GM12878 (cell line): ENCODE measurements at regions not wholly inside any gene's neighbourhood (a gene's known extent, or its start where the extent isn't known, plus 50 kb on each side); places are given as distances from the start of the nearest gene placed in this dataset.

ENCODE experiments used
- CREB1 ChIP-seq: IDR thresholded peaks from 2 replicates; pipeline ENCODE4 v1.6.1; 2012; ENCODE audit warnings: low read depth, mild to moderate bottlenecking, inconsistent platforms
- MTA2 ChIP-seq: fragments of 450-650 bp; IDR thresholded peaks from 2 replicates; pipeline ENCODE4 v1.6.1; 2016; ENCODE audit warnings: low read depth, mild to moderate bottlenecking, moderate library complexity
- NFIC ChIP-seq: IDR thresholded peaks from 2 replicates; pipeline ENCODE4 v1.6.1; 2012; ENCODE audit warnings: low read depth, mild to moderate bottlenecking, inconsistent platforms, low read length, moderate library complexity
- NRF1 ChIP-seq: conservative IDR thresholded peaks from 2 replicates; pipeline ENCODE4 v1.6.1; 2011; ENCODE audit warnings: mild to moderate bottlenecking, low read depth, low read length, improper control_type of control experiment
- PML ChIP-seq: IDR thresholded peaks from 2 replicates; pipeline ENCODE4 v1.6.1; 2012; ENCODE audit warnings: low read length, inconsistent platforms
- POLR2A ChIP-seq: IDR thresholded peaks from 2 replicates; pipeline ENCODE4 v1.6.1; 2011; ENCODE audit warnings: low read depth, mild to moderate bottlenecking, low read length
- SKIL ChIP-seq: fragments of 450-650 bp; IDR thresholded peaks from 2 replicates; pipeline ENCODE4 v1.6.1; 2017; ENCODE audit warnings: mild to moderate bottlenecking, low read depth, inconsistent platforms; ENCODE audit not compliant: poor library complexity, severe bottlenecking
- SPI1 ChIP-seq: IDR thresholded peaks from 2 replicates; pipeline ENCODE4 v1.6.1; 2011; ENCODE audit warnings: low read depth, mild to moderate bottlenecking, low read length, moderate library complexity, borderline replicate concordance; ENCODE audit not compliant: insufficient read depth
- SRF ChIP-seq, 2 experiments: IDR thresholded peaks; 2 replicates each; pipeline ENCODE4 v1.6.1; 2011; ENCODE audit warnings: low read depth in 2 of 2, low read length in 2 of 2, mild to moderate bottlenecking in 1 of 2, moderate library complexity in 1 of 2
- SUPT20H ChIP-seq: IDR thresholded peaks from 2 replicates; pipeline ENCODE4 v1.6.1; 2011; ENCODE audit warnings: low read depth, mild to moderate bottlenecking, low read length, moderate library complexity, borderline replicate concordance; ENCODE audit not compliant: control insufficient read depth
- ZSCAN29 ChIP-seq: fragments of 450-650 bp; IDR thresholded peaks from 2 replicates; pipeline ENCODE4 v1.6.1; 2017; ENCODE audit warnings: mild to moderate bottlenecking, moderate library complexity
- TF ChIP-seq, protein P1 (sequence below): fragments of 450-650 bp; IDR thresholded peaks from 2 replicates; pipeline ENCODE4 v1.6.1; 2018; ENCODE audit warnings: borderline replicate concordance, mild to moderate bottlenecking; ENCODE audit not compliant: partially characterized antibody

DNA sequence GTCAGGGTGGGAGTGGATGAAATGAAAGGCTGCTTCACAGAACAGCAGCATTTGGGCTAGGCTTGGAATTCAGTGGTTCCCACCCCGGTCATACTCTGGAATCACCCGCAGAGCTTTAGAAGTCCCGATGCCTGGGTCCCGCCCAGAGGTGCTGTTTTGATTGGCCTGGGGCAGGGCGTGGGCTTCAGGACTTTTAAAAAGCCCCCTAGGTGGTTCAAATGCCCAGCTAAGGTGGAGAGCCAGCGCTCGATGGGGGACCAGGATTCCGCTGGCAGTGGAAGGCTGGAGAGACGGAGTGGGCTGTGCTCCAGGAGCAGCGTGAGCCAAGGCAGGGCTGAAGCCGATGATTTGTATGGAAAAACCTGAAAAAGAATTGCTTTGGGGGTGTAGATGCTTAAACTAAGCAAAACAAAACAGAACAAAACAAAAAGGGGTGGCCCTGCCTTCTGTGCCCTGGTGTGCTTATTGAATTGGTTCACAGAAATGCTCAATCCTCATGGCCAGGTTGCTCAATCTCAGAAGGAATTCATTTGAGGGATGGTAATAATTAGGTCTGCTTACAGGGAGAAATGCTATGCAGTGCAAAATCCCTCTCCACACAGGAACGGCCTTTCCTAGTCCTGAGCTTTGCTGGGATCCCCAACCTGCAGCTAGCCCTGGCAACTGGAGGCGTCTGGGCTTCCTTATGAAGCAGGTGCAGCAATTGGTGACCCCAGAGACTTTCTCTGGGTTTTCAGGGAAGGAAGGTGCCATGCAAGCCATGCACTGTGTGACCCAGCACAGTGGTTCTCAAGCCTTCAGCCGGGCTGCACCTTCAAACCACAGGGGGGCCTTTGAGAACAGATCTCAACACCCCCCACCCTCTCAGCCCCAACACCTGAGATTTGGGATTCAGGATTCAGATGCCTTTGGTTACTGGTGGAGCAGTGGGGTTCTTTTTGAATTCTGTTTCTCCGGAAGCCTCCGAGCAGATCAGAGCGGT lies 174.0 kb upstream of the ZNF618 start:
- TF ChIP-seq MTA2 (no peak), SRF (IDR thresholded peaks at IDR 0.05; ENCODE audit: low read depth in 2 of 2, low read length in 2 of 2) (no peak), CREB1 (no peak), PML (no peak), SUPT20H (no peak), SPI1 (no peak), NFIC (no peak), ZSCAN29 (no peak), POLR2A (no peak), NRF1 (no peak), SKIL (no peak)
- TF ChIP-seq, protein P1, sequence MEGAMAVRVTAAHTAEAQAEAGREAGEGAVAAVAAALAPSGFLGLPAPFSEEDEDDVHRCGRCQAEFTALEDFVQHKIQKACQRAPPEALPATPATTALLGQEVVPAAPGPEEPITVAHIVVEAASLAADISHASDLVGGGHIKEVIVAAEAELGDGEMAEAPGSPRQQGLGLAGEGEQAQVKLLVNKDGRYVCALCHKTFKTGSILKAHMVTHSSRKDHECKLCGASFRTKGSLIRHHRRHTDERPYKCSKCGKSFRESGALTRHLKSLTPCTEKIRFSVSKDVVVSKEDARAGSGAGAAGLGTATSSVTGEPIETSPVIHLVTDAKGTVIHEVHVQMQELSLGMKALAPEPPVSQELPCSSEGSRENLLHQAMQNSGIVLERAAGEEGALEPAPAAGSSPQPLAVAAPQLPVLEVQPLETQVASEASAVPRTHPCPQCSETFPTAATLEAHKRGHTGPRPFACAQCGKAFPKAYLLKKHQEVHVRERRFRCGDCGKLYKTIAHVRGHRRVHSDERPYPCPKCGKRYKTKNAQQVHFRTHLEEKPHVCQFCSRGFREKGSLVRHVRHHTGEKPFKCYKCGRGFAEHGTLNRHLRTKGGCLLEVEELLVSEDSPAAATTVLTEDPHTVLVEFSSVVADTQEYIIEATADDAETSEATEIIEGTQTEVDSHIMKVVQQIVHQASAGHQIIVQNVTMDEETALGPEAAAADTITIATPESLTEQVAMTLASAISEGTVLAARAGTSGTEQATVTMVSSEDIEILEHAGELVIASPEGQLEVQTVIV, result no peak
